ENCODE measurements at regions not wholly inside any gene's neighbourhood (a gene's known extent, or its start where the extent isn't known, plus 50 kb on each side); places are given as distances from the start of the nearest gene placed in this dataset.

- TF ChIP-seq CTCF (IDR thresholded peaks at IDR 0.05; ENCODE audit: insufficient read depth, low read length, poor library complexity, severe bottlenecking) (no peak), EZH2phosphoT487 (conservative IDR thresholded peaks at IDR 0.05; ENCODE audit: low read length) (no peak)
These were observed 214.2 kb downstream of the ELAVL2 start for GRCh38 chr9:23611869-23612268.

Measured in SU-DHL-6 (cell line).